GM23248 (cell line): ENCODE measurements at regions not wholly inside any gene's neighbourhood (a gene's known extent, or its start where the extent isn't known, plus 50 kb on each side); places are given as distances from the start of the nearest gene placed in this dataset.

Experiments used
- DNase-seq: peaks from one replicate; pipeline ENCODE4 v3.0.0-alpha.2; 2015
- H2AFZ ChIP-seq: fragments of 200-600 bp; sonication (generic); 2 replicates; pipeline ENCODE4 v1.6.1; 2016; ENCODE audit warnings: antibody characterized with exemption
- H3F3A ChIP-seq: fragments of 200-600 bp; sonication (generic); 2 replicates; pipeline ENCODE4 v1.6.1; 2016; ENCODE audit warnings: mild to moderate bottlenecking, antibody characterized with exemption, mixed run types; ENCODE audit not compliant: insufficient read depth
- H3K27ac ChIP-seq: fragments of 200-600 bp; sonication (generic); 2 replicates; pipeline ENCODE4 v1.5.1; 2016; ENCODE audit warnings: mild to moderate bottlenecking
- H3K27me3 ChIP-seq: fragments of 200-600 bp; sonication (generic); replicated peaks from 2 replicates; pipeline ENCODE4 v1.6.1; 2016; ENCODE audit warnings: mild to moderate bottlenecking; ENCODE audit not compliant: insufficient read depth
- H3K36me3 ChIP-seq: fragments of 200-600 bp; sonication (generic); 2 replicates; pipeline ENCODE4 v1.6.1; 2016; ENCODE audit warnings: low read depth, mild to moderate bottlenecking
- H3K4me1 ChIP-seq: fragments of 200-600 bp; sonication (generic); 2 replicates; pipeline ENCODE4 v1.6.1; 2016; ENCODE audit warnings: mild to moderate bottlenecking; ENCODE audit not compliant: insufficient read depth
- H3K4me2 ChIP-seq: fragments of 200-600 bp; sonication (generic); one replicate; pipeline ENCODE4 v1.6.1; 2016; ENCODE audit warnings: mild to moderate bottlenecking; ENCODE audit not compliant: unreplicated experiment
- H3K4me3 ChIP-seq: fragments of 200-600 bp; sonication (generic); 2 replicates; pipeline ENCODE4 v1.5.1; 2016; ENCODE audit warnings: mild to moderate bottlenecking
- H3K79me2 ChIP-seq: fragments of 200-600 bp; sonication (generic); 2 replicates; pipeline ENCODE4 v1.6.1; 2016; ENCODE audit warnings: mild to moderate bottlenecking; ENCODE audit not compliant: insufficient read depth
- H3K9ac ChIP-seq: fragments of 200-600 bp; sonication (generic); 2 replicates; pipeline ENCODE4 v1.6.1; 2016; ENCODE audit warnings: mild to moderate bottlenecking
- H3K9me2 ChIP-seq: fragments of 200-600 bp; sonication (generic); 2 replicates; pipeline ENCODE4 v1.6.1; 2016; ENCODE audit warnings: mixed run types, mild to moderate bottlenecking, moderate library complexity; ENCODE audit not compliant: insufficient read depth
- H3K9me3 ChIP-seq: fragments of 200-600 bp; sonication (generic); one replicate; pipeline ENCODE4 v1.6.1; 2017; ENCODE audit warnings: low read depth
- H4K20me1 ChIP-seq: fragments of 200-600 bp; sonication (generic); 2 replicates; pipeline ENCODE4 v1.6.0; 2016; ENCODE audit not compliant: insufficient read depth
- EZH2 ChIP-seq: fragments of 200-600 bp; sonication (generic); IDR thresholded peaks from 2 replicates; pipeline ENCODE4 v1.6.1; 2018; ENCODE audit warnings: antibody characterized with exemption, mild to moderate bottlenecking; ENCODE audit not compliant: insufficient read depth, poor library complexity, severe bottlenecking
- EZH2phosphoT487 ChIP-seq: fragments of 200-600 bp; sonication (generic); IDR thresholded peaks from 2 replicates; pipeline ENCODE4 v1.6.1; 2018; ENCODE audit warnings: antibody characterized with exemption, moderate library complexity, mild to moderate bottlenecking, low read depth; ENCODE audit not compliant: insufficient read depth
- WGBS, 2 experiments: methylation state at CpG; one replicate each; pipeline ENCODE4 v1.1.6; 2015 to 2017; ENCODE audit warnings: low lambda C conversion rate in 2 of 2, low coverage in 1 of 2; ENCODE audit errors: missing lambda C conversion rate in 2 of 2; 5-methylcytosine and 5-hydroxymethylcytosine counted together
- in situ Hi-C: fragments of 300-500 bp; cut with MboI; formaldehyde crosslinking; loops from 2 replicates; pipeline ENCODE4 v1.15.0; 2020

- Histone ChIP-seq H3K9me3 (no peaks in the 10 kb centered on the region), H3K27me3 (no peaks in the 10 kb centered on the region), H3K79me2 (no peaks in the 10 kb centered on the region), H3F3A (no peaks in the 10 kb centered on the region), H4K20me1 (no peaks in the 10 kb centered on the region), H3K36me3 (no peaks in the 10 kb centered on the region), H3K4me2 (no peak overlapping the region), H3K9me2 (no peaks in the 10 kb centered on the region), H3K4me1 (no peaks in the 10 kb centered on the region), H3K9ac (no peak overlapping the region), H2AFZ (no peak overlapping the region), H3K27ac (no peak overlapping the region), H3K4me3 (no peak overlapping the region)
- no peak for TF ChIP-seq EZH2phosphoT487
- TF ChIP-seq EZH2: no peak
- in situ Hi-C loops: no loop called here
- DNase-seq: no peak
- WGBS, 2 experiments: 8 to 9% methylated on average over 5 of the region's 5 CpGs
Measured at GRCh38 chr7:10034843-10035556, 938.7 kb upstream of the PHF14 start.

- Histone ChIP-seq H4K20me1 (no peaks in the 10 kb centered on the region), H3K9ac (no peak overlapping the region), H3K4me2 (no peak overlapping the region), H3K9me2 (no peaks in the 10 kb centered on the region), H3K27me3 (no peaks in the 10 kb centered on the region), H3F3A (no peaks in the 10 kb centered on the region), H3K4me1 (no peaks in the 10 kb centered on the region), H3K4me3 (no peak overlapping the region), H2AFZ (no peak overlapping the region), H3K27ac (no peak overlapping the region), H3K79me2 (no peaks in the 10 kb centered on the region), H3K9me3 (no peaks in the 10 kb centered on the region), H3K36me3 (no peaks in the 10 kb centered on the region)
- in situ Hi-C loops: no loop called here
- TF ChIP-seq EZH2 (no peak), EZH2phosphoT487 (no peak)
- 5 to 18% methylated on average over 2 of the region's 2 CpGs for WGBS, 2 experiments
- DNase-seq: no peak
Measured at GRCh38 chr7:10036693-10037092, 937.0 kb upstream of the PHF14 start.

- Histone ChIP-seq H3K27ac (no peak overlapping the region), H3K4me1 (no peaks in the 10 kb centered on the region), H3K9ac (no peak overlapping the region), H3K27me3 (no peaks in the 10 kb centered on the region), H3K9me2 (no peaks in the 10 kb centered on the region), H3K4me3 (no peak overlapping the region), H2AFZ (no peak overlapping the region), H3F3A (no peaks in the 10 kb centered on the region), H4K20me1 (no peaks in the 10 kb centered on the region), H3K4me2 (no peak overlapping the region), H3K79me2 (no peaks in the 10 kb centered on the region), H3K9me3 (no peaks in the 10 kb centered on the region), H3K36me3 (no peaks in the 10 kb centered on the region)
- DNase-seq: no peak
- in situ Hi-C loops: no loop called here
- 0 to 2% methylated on average over 1 of the region's 1 CpG for WGBS, 2 experiments
- TF ChIP-seq EZH2 (no peak), EZH2phosphoT487 (no peak)
Measured at GRCh38 chr7:10038351-10038750, 935.3 kb upstream of the PHF14 start.

- TF ChIP-seq EZH2phosphoT487 (no peak), EZH2 (no peak)
- in situ Hi-C loops: no loop called here
Measured at GRCh38 chr7:10040674-10041073, 933.0 kb upstream of the PHF14 start.

GRCh38 chr7:10070899-10071298 is 902.8 kb upstream of the PHF14 start:
- Histone ChIP-seq H3K4me1 (no peaks in the 10 kb centered on the region), H3K9ac (no peak overlapping the region), H2AFZ (no peak overlapping the region), H3K4me2 (no peak overlapping the region), H3K9me2 (no peaks in the 10 kb centered on the region), H3K9me3 (no peaks in the 10 kb centered on the region), H3F3A (no peaks in the 10 kb centered on the region), H3K27ac (no peak overlapping the region), H3K27me3 (no peaks in the 10 kb centered on the region), H4K20me1 (no peaks in the 10 kb centered on the region), H3K79me2 (no peaks in the 10 kb centered on the region), H3K36me3 (no peaks in the 10 kb centered on the region), H3K4me3 (no peak overlapping the region)
- in situ Hi-C loops: no loop called here
- no peak for DNase-seq
- TF ChIP-seq EZH2: no peak
- TF ChIP-seq EZH2phosphoT487: no peak

More at GRCh38 chr7:10040674-10041073, 933.0 kb upstream of the PHF14 start:
- Histone ChIP-seq H2AFZ (no peak overlapping the region), H4K20me1 (no peaks in the 10 kb centered on the region), H3K79me2 (no peaks in the 10 kb centered on the region), H3K4me2 (no peak overlapping the region), H3K27ac (no peak overlapping the region), H3K36me3 (no peaks in the 10 kb centered on the region), H3K4me3 (no peak overlapping the region), H3K9ac (no peak overlapping the region), H3K9me2 (no peaks in the 10 kb centered on the region), H3K9me3 (no peaks in the 10 kb centered on the region), H3K4me1 (no peaks in the 10 kb centered on the region), H3F3A (no peaks in the 10 kb centered on the region), H3K27me3 (no peaks in the 10 kb centered on the region)
- DNase-seq: no peak
- 3 to 7% methylated on average over 3 of the region's 3 CpGs for WGBS, 2 experiments
